ENCODE measurements at regions not wholly inside any gene's neighbourhood (a gene's known extent, or its start where the extent isn't known, plus 50 kb on each side); places are given as distances from the start of the nearest gene placed in this dataset.
"Not testable (repeated sequence)": the region's sequence is repeated elsewhere in the genome, so short reads cannot be mapped to it uniquely, and the experiment has no call there.

DNA sequence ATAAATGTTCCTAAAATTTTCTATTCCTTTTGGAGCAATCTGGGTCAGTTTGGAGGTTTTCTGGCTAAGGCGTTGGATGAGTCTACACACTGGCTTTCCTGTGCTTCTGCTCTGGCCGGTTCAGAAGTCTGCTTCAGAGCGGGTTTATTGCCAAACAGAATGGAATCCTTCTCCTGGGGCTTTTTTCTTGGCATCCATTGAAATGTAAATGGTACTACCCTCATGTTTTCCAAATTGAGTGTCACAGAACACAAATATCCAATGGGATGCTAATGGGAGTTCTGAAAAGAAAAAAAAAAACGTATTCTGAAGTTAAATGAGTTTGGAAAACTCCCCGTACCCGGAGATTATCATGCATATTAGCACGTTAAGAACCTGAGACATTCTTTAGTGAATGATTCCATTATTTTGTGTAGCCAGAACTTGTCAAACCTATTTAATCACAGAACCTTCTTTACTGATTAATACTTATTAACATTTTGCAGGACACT, 930.3 kb downstream of the QKI start:
- no peak overlapping the region for H3K4me3 ChIP-seq (ENCODE audit: low read length)
- H2AFZ ChIP-seq (ENCODE audit: low read length), result no peak overlapping the region

DNA sequence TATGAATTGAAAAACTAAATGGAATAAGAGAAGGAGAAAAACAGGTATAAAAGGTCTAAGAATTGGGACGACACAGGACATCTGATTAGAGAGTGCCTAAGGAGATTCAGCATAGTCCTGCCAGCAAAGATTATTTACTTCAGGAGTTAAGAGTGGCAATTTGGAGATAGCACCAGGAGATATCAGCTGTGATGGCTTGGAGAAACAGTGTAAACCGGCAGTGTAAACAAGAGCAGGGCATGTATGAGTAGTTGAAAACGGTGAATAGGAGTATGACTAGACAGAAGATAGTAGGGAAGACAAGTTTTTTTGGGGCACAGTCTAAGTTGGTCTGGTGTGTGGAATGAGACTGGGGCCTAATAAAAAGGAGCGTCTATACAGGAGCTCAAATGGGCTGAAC, 924.9 kb downstream of the QKI start:
- not testable (repeated sequence) for H3K9ac ChIP-seq (ENCODE audit: low read length); H3K27me3 ChIP-seq (replicated peaks; ENCODE audit: insufficient read depth, low read length); H4K20me1 ChIP-seq (ENCODE audit: insufficient read depth, low read length); H3K9me3 ChIP-seq (replicated peaks; ENCODE audit: insufficient read depth, low read length); H3F3A ChIP-seq (ENCODE audit: insufficient read depth, low read length); H3K27ac ChIP-seq (ENCODE audit: low read length); H3K4me2 ChIP-seq (ENCODE audit: low read depth, low read length); H3K4me1 ChIP-seq (ENCODE audit: low read length); DNase-seq; H3K36me3 ChIP-seq (replicated peaks; ENCODE audit: insufficient read depth, low read length); H2AFZ ChIP-seq (ENCODE audit: low read length); H3K4me3 ChIP-seq (ENCODE audit: low read length); H3K9me2 ChIP-seq (replicated peaks; ENCODE audit: insufficient read depth, low read length); H3K79me2 ChIP-seq (ENCODE audit: low read length)

More for the DNA sequence above, 930.3 kb downstream of the QKI start:
- Histone ChIP-seq H3F3A (ENCODE audit: insufficient read depth, low read length) (no peaks in the 10 kb centered on the region), H3K9me2 (replicated peaks; ENCODE audit: insufficient read depth, low read length) (no peaks in the 10 kb centered on the region), H3K9ac (ENCODE audit: low read length) (no peak overlapping the region), H3K27me3 (replicated peaks; ENCODE audit: insufficient read depth, low read length) (no peaks in the 10 kb centered on the region), H3K36me3 (replicated peaks; ENCODE audit: insufficient read depth, low read length) (no peaks in the 10 kb centered on the region), H4K20me1 (ENCODE audit: insufficient read depth, low read length) (no peaks in the 10 kb centered on the region), H3K27ac (ENCODE audit: low read length) (no peak overlapping the region), H3K9me3 (replicated peaks; ENCODE audit: insufficient read depth, low read length) (no peaks in the 10 kb centered on the region), H3K4me2 (ENCODE audit: low read depth, low read length) (no peak overlapping the region), H3K4me1 (ENCODE audit: low read length) (no peaks in the 10 kb centered on the region), H3K79me2 (ENCODE audit: low read length) (no peaks in the 10 kb centered on the region)
- no peak for TF ChIP-seq EZH2phosphoT487 (IDR thresholded peaks at IDR 0.05; ENCODE audit: low read length)
- TF ChIP-seq, protein P1, sequence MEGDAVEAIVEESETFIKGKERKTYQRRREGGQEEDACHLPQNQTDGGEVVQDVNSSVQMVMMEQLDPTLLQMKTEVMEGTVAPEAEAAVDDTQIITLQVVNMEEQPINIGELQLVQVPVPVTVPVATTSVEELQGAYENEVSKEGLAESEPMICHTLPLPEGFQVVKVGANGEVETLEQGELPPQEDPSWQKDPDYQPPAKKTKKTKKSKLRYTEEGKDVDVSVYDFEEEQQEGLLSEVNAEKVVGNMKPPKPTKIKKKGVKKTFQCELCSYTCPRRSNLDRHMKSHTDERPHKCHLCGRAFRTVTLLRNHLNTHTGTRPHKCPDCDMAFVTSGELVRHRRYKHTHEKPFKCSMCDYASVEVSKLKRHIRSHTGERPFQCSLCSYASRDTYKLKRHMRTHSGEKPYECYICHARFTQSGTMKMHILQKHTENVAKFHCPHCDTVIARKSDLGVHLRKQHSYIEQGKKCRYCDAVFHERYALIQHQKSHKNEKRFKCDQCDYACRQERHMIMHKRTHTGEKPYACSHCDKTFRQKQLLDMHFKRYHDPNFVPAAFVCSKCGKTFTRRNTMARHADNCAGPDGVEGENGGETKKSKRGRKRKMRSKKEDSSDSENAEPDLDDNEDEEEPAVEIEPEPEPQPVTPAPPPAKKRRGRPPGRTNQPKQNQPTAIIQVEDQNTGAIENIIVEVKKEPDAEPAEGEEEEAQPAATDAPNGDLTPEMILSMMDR (IDR thresholded peaks at IDR 0.05; ENCODE audit: low read length), result no peak
- TF ChIP-seq EZH2 (optimal IDR thresholded peaks at IDR 0.05; ENCODE audit: low read depth, low read length), result no peak
- DNase-seq, result no peak

DNA sequence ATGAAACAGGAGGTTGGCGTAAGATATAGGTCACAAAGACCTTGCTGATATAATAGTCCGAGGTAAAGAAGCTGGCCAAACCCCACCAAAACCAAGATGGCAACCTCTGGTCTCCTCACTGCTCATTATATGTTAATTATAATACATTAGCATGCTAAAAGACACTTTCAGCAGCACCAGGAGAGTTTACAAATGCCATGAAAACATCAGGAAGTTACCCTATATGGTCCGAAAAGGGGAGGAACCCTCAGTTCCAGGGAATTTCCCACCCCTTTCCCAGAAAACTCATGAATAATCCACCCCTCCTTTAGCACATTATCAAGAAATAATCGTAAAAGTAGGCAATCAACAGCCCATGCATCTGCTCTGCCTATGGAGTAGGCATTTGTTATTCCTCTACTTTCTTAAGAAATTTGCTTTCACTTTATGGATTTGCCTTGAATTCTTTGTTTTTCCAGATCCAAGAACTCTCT, 923.4 kb downstream of the QKI start:
- no peak overlapping the region for H3K4me3 ChIP-seq (ENCODE audit: low read length)
- no peak overlapping the region for H3K9ac ChIP-seq (ENCODE audit: low read length)
- no peaks in the 10 kb centered on the region for H3F3A ChIP-seq (ENCODE audit: insufficient read depth, low read length)
- H4K20me1 ChIP-seq (ENCODE audit: insufficient read depth, low read length), result no peaks in the 10 kb centered on the region
- TF ChIP-seq EZH2 (optimal IDR thresholded peaks at IDR 0.05; ENCODE audit: low read depth, low read length) (no peak), EZH2phosphoT487 (IDR thresholded peaks at IDR 0.05; ENCODE audit: low read length) (no peak)
- TF ChIP-seq, protein P1 (IDR thresholded peaks at IDR 0.05; ENCODE audit: low read length), result no peak
- H3K27ac ChIP-seq (ENCODE audit: low read length), result no peak overlapping the region
- no peaks in the 10 kb centered on the region for H3K9me2 ChIP-seq (replicated peaks; ENCODE audit: insufficient read depth, low read length)
- H3K4me2 ChIP-seq (ENCODE audit: low read depth, low read length), result no peak overlapping the region
- H3K36me3 ChIP-seq (replicated peaks; ENCODE audit: insufficient read depth, low read length), result no peaks in the 10 kb centered on the region
- H2AFZ ChIP-seq (ENCODE audit: low read length), result no peak overlapping the region
- DNase-seq, result no peak
- H3K4me1 ChIP-seq (ENCODE audit: low read length), result no peaks in the 10 kb centered on the region
- H3K27me3 ChIP-seq (replicated peaks; ENCODE audit: insufficient read depth, low read length), result no peaks in the 10 kb centered on the region
- no peaks in the 10 kb centered on the region for H3K79me2 ChIP-seq (ENCODE audit: low read length)
- no peaks in the 10 kb centered on the region for H3K9me3 ChIP-seq (replicated peaks; ENCODE audit: insufficient read depth, low read length)

DNA sequence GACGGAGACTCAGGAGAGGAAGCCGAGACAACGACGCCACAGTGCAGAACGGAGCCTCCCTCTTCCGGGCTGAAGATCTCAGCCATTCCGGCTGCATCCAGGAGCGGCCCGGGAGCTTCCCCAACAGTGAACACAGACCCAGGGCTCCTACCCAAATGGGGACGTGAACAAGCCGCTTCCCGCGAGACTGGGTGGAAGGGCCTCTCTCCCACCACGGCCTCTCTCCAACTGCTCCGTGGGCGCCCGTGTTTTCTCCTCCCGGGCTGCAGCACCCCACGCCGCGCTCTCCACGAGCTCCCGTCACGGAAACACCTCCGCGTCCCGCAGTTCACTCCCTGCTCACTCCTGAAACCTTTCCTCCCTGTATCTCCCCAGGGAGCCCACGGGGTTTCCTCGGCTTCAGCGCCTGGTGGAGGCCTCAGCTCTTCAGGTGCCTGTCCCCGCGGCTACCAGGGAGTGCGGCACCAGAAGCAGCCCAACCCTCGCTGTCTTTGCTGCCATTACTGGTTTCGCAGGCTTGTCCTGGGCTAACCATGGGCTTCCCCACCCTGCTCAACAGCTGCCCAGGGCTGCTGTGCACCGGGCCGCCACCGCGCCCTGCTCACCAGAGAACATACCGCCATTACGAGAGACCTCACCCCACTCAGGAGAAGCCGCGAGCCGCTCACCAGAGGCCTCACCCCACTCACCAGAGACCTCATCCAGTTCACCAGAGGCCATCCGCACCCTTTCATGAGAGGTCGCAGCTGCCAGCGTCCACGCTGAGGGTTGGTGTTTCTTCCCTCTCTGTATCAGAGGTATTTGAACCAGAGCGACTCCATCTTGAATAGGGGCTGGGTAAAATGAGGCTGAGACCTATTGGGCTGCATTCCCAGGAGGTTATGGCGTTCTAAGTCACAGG, 922.8 kb downstream of the QKI start:
- Histone ChIP-seq H3K9me3 (replicated peaks; ENCODE audit: insufficient read depth, low read length) (no peaks in the 10 kb centered on the region), H3K36me3 (replicated peaks; ENCODE audit: insufficient read depth, low read length) (no peaks in the 10 kb centered on the region), H3K9ac (ENCODE audit: low read length) (no peak overlapping the region), H3K9me2 (replicated peaks; ENCODE audit: insufficient read depth, low read length) (no peaks in the 10 kb centered on the region), H3K27ac (ENCODE audit: low read length) (no peak overlapping the region), H3F3A (ENCODE audit: insufficient read depth, low read length) (no peaks in the 10 kb centered on the region), H3K27me3 (replicated peaks; ENCODE audit: insufficient read depth, low read length) (no peaks in the 10 kb centered on the region), H3K4me1 (ENCODE audit: low read length) (no peaks in the 10 kb centered on the region), H3K4me2 (ENCODE audit: low read depth, low read length) (no peak overlapping the region), H3K79me2 (ENCODE audit: low read length) (no peaks in the 10 kb centered on the region), H4K20me1 (ENCODE audit: insufficient read depth, low read length) (no peaks in the 10 kb centered on the region), H2AFZ (ENCODE audit: low read length) (no peak overlapping the region), H3K4me3 (ENCODE audit: low read length) (no peak overlapping the region)
- DNase-seq, result no peak
- TF ChIP-seq EZH2 (optimal IDR thresholded peaks at IDR 0.05; ENCODE audit: low read depth, low read length) (no peak), EZH2phosphoT487 (IDR thresholded peaks at IDR 0.05; ENCODE audit: low read length) (no peak)
- TF ChIP-seq, protein P1 (IDR thresholded peaks at IDR 0.05; ENCODE audit: low read length), result no peak

Measured in MM.1S (cell line).